Hepatocyte (in vitro differentiated cells): ENCODE measurements at regions not wholly inside any gene's neighbourhood (a gene's known extent, or its start where the extent isn't known, plus 50 kb on each side); places are given as distances from the start of the nearest gene placed in this dataset.

ENCODE experiments used
- DNase-seq: peaks from one replicate; pipeline ENCODE4 v3.0.0-alpha.2; 2016; ENCODE audit warnings: low spot score
- H2AFZ ChIP-seq: fragments of 200-600 bp; sonication (generic); 2 replicates; pipeline ENCODE4 v1.6.0; 2016; ENCODE audit warnings: antibody characterized with exemption, mild to moderate bottlenecking
- H3K27ac ChIP-seq: fragments of 200-600 bp; sonication (generic); 2 replicates; pipeline ENCODE4 v1.5.1; 2016; ENCODE audit warnings: mild to moderate bottlenecking
- H3K27me3 ChIP-seq: fragments of 200-600 bp; sonication (generic); 2 replicates; pipeline ENCODE4 v1.6.1; 2016
- H3K36me3 ChIP-seq: fragments of 200-600 bp; sonication (generic); replicated peaks from 2 replicates; pipeline ENCODE4 v1.5.1; 2016; ENCODE audit warnings: low read depth; ENCODE audit not compliant: insufficient read depth
- H3K4me1 ChIP-seq: fragments of 200-600 bp; sonication (generic); 2 replicates; pipeline ENCODE4 v1.5.1; 2016; ENCODE audit warnings: mild to moderate bottlenecking, moderate library complexity; ENCODE audit not compliant: insufficient read depth
- H3K4me2 ChIP-seq: fragments of 200-600 bp; sonication (generic); 2 replicates; pipeline ENCODE4 v1.6.0; 2016
- H3K4me3 ChIP-seq: fragments of 200-600 bp; sonication (generic); 2 replicates; pipeline ENCODE4 v1.5.1; 2016; ENCODE audit warnings: mild to moderate bottlenecking
- H3K79me2 ChIP-seq: fragments of 200-600 bp; sonication (generic); 2 replicates; pipeline ENCODE4 v1.6.0; 2017; ENCODE audit warnings: mild to moderate bottlenecking
- H3K9me2 ChIP-seq: fragments of 200-600 bp; sonication (generic); replicated peaks from 2 replicates; pipeline ENCODE4 v1.6.0; 2017; ENCODE audit warnings: mild to moderate bottlenecking; ENCODE audit not compliant: insufficient read depth
- H3K9me3 ChIP-seq: fragments of 200-600 bp; sonication (generic); 2 replicates; pipeline ENCODE4 v1.5.1; 2016; ENCODE audit warnings: low read depth, mild to moderate bottlenecking
- H4K20me1 ChIP-seq: fragments of 200-600 bp; sonication (generic); 2 replicates; pipeline ENCODE4 v1.6.0; 2016; ENCODE audit warnings: mild to moderate bottlenecking; ENCODE audit not compliant: insufficient read depth, poor library complexity, severe bottlenecking
- CTCF ChIP-seq: fragments of 200-600 bp; sonication (generic); IDR thresholded peaks from 2 replicates; pipeline ENCODE4 v1.5.1; 2016; ENCODE audit warnings: antibody characterized with exemption, mild to moderate bottlenecking; ENCODE audit not compliant: poor library complexity
- EZH2 ChIP-seq: fragments of 200-600 bp; sonication (generic); IDR thresholded peaks from 2 replicates; pipeline ENCODE4 v1.6.1; 2016; ENCODE audit warnings: antibody characterized with exemption, mild to moderate bottlenecking, borderline replicate concordance
- EZH2phosphoT487 ChIP-seq: fragments of 200-600 bp; sonication (generic); IDR thresholded peaks from one replicate; pipeline ENCODE4 v1.6.1; 2018; ENCODE audit warnings: antibody characterized with exemption, mild to moderate bottlenecking, low read depth, moderate library complexity; ENCODE audit not compliant: unreplicated experiment, severe bottlenecking
- WGBS: methylation state at CpG from one replicate; pipeline ENCODE4 v1.1.6; 2016; ENCODE audit warnings: low lambda C conversion rate; ENCODE audit errors: missing lambda C conversion rate; 5-methylcytosine and 5-hydroxymethylcytosine counted together

GRCh38 chr5:64077589-64077988 is 88.1 kb upstream of the RNF180 start:
- Histone ChIP-seq H4K20me1 (no peaks in the 10 kb centered on the region), H2AFZ (no peak overlapping the region), H3K4me2 (no peak overlapping the region), H3K79me2 (no peaks in the 10 kb centered on the region), H3K27me3 (no peaks in the 10 kb centered on the region), H3K9me3 (no peaks in the 10 kb centered on the region), H3K9me2 (no peaks in the 10 kb centered on the region), H3K36me3 (no peaks in the 10 kb centered on the region), H3K4me3 (no peak overlapping the region), H3K4me1 (no peaks in the 10 kb centered on the region), H3K27ac (no peak overlapping the region)
- WGBS = 87% methylated on average over 8 of the region's 8 CpGs
- TF ChIP-seq CTCF (no peak), EZH2 (no peak), EZH2phosphoT487 (no peak)
- no peak for DNase-seq

- no peak overlapping the region for H3K4me2 ChIP-seq
- no peaks in the 10 kb centered on the region for H3K9me3 ChIP-seq
- H3K4me1 ChIP-seq = no peaks in the 10 kb centered on the region
- H3K79me2 ChIP-seq = no peaks in the 10 kb centered on the region
- H2AFZ ChIP-seq = no peak overlapping the region
- H3K36me3 ChIP-seq = no peaks in the 10 kb centered on the region
- TF ChIP-seq EZH2phosphoT487 (no peak), CTCF (peak; percentile 64)
- no peaks in the 10 kb centered on the region for H3K27me3 ChIP-seq
- peak; percentile 61 for DNase-seq
- no peaks in the 10 kb centered on the region for H3K9me2 ChIP-seq
- H3K4me3 ChIP-seq = no peak overlapping the region
- no peak overlapping the region for H3K27ac ChIP-seq
- H4K20me1 ChIP-seq = no peaks in the 10 kb centered on the region
- 20% methylated on average over 2 of the region's 2 CpGs for WGBS
Observed at GRCh38 chr5:64074533-64074932, 91.1 kb upstream of the RNF180 start.

GRCh38 chr5:64069486-64069885 is 96.2 kb upstream of the RNF180 start:
- no peak for DNase-seq
- no peaks in the 10 kb centered on the region for H3K9me3 ChIP-seq

More at GRCh38 chr5:64069486-64069885, 96.2 kb upstream of the RNF180 start:
- Histone ChIP-seq H2AFZ (no peak overlapping the region), H3K4me1 (no peaks in the 10 kb centered on the region), H3K27me3 (no peaks in the 10 kb centered on the region), H4K20me1 (no peaks in the 10 kb centered on the region), H3K4me3 (no peak overlapping the region), H3K36me3 (no peaks in the 10 kb centered on the region), H3K27ac (no peak overlapping the region), H3K4me2 (no peak overlapping the region), H3K79me2 (no peaks in the 10 kb centered on the region), H3K9me2 (no peaks in the 10 kb centered on the region)
- TF ChIP-seq CTCF = no peak
- no peak for TF ChIP-seq EZH2
- TF ChIP-seq EZH2phosphoT487 = no peak
